SK-N-SH (cell line): ENCODE measurements at regions not wholly inside any gene's neighbourhood (a gene's known extent, or its start where the extent isn't known, plus 50 kb on each side); places are given as distances from the start of the nearest gene placed in this dataset.

Experiments used
- CTCF ChIP-seq: fragments of 200-600 bp; sonication (generic); IDR thresholded peaks from 2 replicates; pipeline ENCODE4 v1.6.1; 2017; ENCODE audit warnings: antibody characterized with exemption, mild to moderate bottlenecking, moderate library complexity
- ZBTB33 ChIP-seq: IDR thresholded peaks from 2 replicates; pipeline ENCODE4 v1.4.0; 2012; ENCODE audit warnings: low read depth, borderline replicate concordance

- no peak for TF ChIP-seq CTCF
- TF ChIP-seq ZBTB33: no peak
Observed at GRCh38 chr22:22150457-22150856, 94.1 kb upstream of the VPREB1 start.
